AG10803 (cell line): ENCODE measurements at regions not wholly inside any gene's neighbourhood (a gene's known extent, or its start where the extent isn't known, plus 50 kb on each side); places are given as distances from the start of the nearest gene placed in this dataset.

Experiments
- DNase-seq: peaks from one replicate; pipeline ENCODE4 v3.0.0; 2010; ENCODE audit warnings: low read depth
- H3K4me3 ChIP-seq: 2 replicates; pipeline ENCODE4 v1.5.1; 2011; ENCODE audit warnings: mild to moderate bottlenecking, low read length, control low read depth
- CTCF ChIP-seq: conservative IDR thresholded peaks from 2 replicates; pipeline ENCODE4 v1.5.1; 2011; ENCODE audit warnings: mild to moderate bottlenecking, low read length, control low read depth, inconsistent platforms

- DNase-seq, result no peak
- H3K4me3 ChIP-seq, result no peak overlapping the region
- TF ChIP-seq CTCF, result no peak
These were observed 147.1 kb downstream of the NAA11 start for GRCh38 chr4:79178760-79179159.

- DNase-seq, result no peak
- TF ChIP-seq CTCF, result no peak
- no peak overlapping the region for H3K4me3 ChIP-seq
These were observed 148.5 kb downstream of the NAA11 start for GRCh38 chr4:79177388-79177787.

- no peak for TF ChIP-seq CTCF
- no peak for DNase-seq
- H3K4me3 ChIP-seq, result no peak overlapping the region
These were observed 149.5 kb downstream of the NAA11 start for GRCh38 chr4:79176351-79176750.

GRCh38 chr4:79175716-79176115 is 150.1 kb downstream of the NAA11 start:
- no peak overlapping the region for H3K4me3 ChIP-seq
- TF ChIP-seq CTCF, result no peak
- DNase-seq, result no peak

- no peak for DNase-seq
- no peak overlapping the region for H3K4me3 ChIP-seq
- TF ChIP-seq CTCF, result no peak
These were observed 151.2 kb downstream of the NAA11 start for GRCh38 chr4:79174490-79175252.

- no peak for TF ChIP-seq CTCF
- no peak overlapping the region for H3K4me3 ChIP-seq
- no peak for DNase-seq
These were observed 152.7 kb downstream of the NAA11 start for GRCh38 chr4:79173186-79173585.

GRCh38 chr4:79170077-79170476 is 155.8 kb downstream of the NAA11 start:
- no peak overlapping the region for H3K4me3 ChIP-seq
- TF ChIP-seq CTCF, result no peak
- DNase-seq, result no peak
